ENCODE measurements at regions not wholly inside any gene's neighbourhood (a gene's known extent, or its start where the extent isn't known, plus 50 kb on each side); places are given as distances from the start of the nearest gene placed in this dataset.

GRCh38 chr18:4801151-4801550, 346.0 kb upstream of the DLGAP1 start:
- TF ChIP-seq CTCF (IDR thresholded peaks at IDR 0.05; ENCODE audit: low read length) (no peak), EZH2 (IDR thresholded peaks at IDR 0.05; ENCODE audit: borderline replicate concordance, low read length) (no peak)
